GM18867 (cell line): ENCODE measurements at regions not wholly inside any gene's neighbourhood (a gene's known extent, or its start where the extent isn't known, plus 50 kb on each side); places are given as distances from the start of the nearest gene placed in this dataset.

Experiments
- ATAC-seq: cut with Tn5 transposase; IDR thresholded peaks from one replicate; pipeline ENCODE4 v1.9.1; 2021; ENCODE audit warnings: mild to moderate bottlenecking, moderate library complexity; ENCODE audit not compliant: unreplicated experiment

DNA sequence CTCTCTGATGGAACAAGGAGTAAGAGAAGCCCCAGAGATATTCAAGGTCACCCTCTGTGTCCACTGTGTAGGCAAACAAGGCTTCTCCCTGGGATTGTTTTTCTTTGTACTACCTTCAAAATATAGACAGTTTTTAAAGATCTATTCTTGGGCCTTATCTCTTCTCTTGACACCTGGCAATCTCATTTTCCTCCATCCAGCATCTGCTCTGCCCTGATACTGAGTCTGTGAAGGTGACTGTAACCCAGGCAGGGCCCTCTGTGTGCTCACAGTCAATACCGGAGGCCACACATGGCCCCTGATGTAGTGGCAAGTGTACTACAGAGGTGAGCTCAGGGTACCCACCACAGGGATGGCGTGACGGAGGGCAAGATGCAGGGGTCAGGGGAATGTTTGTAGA lies 221.1 kb downstream of the SNX10 start:
- ATAC-seq, result no peak

DNA sequence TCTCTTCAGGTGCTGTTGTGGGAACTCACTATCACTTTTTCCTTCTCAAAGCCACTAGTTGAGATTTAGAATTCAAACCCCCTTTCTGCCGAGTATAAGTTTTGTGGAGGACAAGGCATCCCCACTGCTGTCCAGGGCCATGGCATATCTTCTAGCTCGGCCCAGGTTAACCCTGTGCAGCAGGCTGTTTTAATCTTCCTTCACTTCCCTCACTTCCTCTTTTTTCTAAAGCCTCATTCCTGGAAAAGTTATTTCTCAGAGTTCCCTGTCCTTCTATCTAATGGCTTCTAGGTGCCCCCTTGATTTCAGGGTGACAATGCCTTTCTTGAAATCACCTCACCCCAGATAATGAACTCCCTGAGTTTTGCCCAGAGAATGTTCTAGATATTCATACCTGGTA lies 222.3 kb downstream of the SNX10 start:
- no peak for ATAC-seq

DNA sequence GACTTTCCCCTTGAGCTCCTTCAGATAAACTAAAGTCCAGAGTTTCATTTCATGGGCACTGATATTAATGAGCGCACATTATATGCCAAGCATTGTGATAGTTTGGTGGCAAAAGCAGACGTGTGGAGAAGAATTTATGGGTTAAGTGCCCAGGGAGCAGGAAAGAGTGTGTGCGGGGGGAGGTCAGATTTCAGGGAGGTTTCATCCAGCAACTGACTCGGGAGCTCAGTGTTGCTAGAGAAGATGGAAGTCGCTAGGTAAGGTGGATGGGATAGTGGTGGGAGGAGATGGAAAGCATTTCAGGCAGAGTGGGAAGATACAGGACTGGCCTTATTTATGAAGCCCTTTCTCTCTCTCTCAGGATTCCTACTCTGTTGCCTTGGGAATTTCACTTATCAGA lies 223.0 kb downstream of the SNX10 start:
- ATAC-seq, result no peak

DNA sequence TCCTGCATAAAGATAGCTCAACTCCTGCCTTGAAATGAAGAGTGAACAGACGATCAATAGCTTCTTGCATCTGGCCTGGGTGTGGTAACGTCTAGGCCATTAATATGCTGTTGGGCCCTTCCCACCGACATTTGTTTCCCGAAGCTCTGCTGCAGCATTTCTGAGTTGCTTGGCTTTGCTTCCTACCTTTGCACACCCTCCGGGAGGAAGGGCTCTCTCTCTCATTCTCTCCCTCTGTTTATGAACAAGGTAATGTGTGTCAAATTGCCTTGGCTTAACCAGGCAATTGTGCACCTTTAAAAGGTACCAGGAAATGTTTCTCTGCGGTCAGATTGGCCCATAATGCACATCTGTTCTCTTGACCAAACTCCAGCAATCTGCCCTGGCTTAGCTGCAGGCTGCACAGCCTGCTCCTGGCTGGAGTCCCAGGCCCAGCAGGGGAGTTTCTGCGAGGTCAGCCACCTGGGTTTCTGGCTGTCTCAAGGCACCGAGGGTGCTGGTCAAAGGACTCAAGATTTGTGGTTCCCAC lies 223.7 kb downstream of the SNX10 start:
- no peak for ATAC-seq

DNA sequence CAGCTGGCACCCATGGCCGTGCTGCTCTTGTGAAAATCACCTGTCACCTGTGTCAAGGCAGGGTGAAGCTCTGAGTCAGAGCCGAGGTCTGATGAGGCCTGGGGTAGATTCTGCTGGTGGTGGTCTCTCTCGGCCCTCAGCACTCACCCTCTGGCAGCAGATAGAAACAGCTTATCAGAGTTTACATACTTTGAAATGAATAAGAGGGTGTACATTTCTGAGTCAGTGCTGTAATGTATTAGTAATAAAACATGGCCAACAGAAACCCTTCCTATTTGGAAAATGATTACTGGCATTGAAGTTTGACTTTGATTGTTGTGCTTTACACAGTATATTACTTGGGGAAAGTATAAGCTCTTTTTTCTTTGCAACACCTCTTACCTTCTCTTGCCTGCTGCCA lies 228.8 kb downstream of the SNX10 start:
- ATAC-seq, result no peak

DNA sequence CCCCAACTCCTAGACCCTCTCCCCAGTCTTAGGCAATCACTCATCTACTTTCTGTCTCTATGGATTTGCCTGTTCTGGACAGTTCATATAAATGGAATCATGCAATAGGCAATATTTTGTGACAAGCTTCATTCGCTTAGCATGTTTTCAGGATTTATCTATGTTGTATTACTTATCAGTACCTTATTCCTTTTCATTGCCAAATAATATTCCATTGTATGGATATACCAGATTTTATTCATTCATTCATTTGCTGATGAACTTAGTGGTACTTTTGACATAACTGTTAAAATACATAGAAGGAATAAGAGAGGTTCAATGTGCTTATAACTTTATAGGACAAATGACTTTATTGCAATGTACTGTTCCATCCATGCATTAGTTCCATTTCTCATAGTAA lies 231.0 kb downstream of the SNX10 start:
- ATAC-seq, result no peak

DNA sequence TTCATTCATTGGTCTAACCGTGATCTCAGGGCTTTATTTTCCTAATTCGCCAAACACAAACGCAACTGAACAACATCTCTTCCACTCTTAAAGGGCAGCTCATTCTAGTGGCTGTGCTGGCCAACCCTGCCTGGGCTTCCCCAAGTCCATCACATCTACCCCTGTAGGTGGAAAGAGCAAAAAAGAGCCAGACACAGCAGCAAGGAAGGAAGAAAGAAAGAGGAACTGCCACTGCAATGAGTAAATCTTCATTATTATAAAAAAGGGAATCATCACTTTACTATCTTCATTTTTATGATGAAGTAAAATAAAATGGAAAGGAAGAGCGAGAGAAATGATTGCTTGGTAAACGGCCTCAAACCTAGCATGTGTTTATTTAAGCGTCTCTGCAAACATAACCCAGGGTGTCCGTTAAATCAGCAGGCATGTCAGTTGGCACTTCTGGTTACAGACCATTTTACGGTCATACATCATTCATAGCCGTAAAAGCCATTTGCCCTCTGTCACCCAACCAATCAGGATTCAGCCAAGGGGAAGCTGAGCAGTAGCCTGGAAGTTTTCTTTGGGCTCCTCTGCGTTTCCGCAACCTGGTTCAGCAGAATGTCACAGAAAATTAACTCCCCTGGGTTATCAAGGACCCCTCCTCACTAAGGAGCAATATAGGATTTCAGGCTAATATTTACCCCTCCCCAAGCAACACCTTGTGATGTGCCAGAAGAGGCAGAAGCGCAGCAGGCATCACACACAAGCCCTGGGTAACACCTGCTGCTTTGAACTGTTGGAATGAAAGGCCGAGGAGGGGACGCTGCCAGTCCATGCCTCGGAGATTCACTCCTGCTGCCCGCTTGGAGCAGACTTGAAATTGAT lies 234.0 kb downstream of the SNX10 start:
- no peak for ATAC-seq

GRCh38 chr7:26526265-26526587 lies 234.6 kb downstream of the SNX10 start:
- no peak for ATAC-seq

DNA sequence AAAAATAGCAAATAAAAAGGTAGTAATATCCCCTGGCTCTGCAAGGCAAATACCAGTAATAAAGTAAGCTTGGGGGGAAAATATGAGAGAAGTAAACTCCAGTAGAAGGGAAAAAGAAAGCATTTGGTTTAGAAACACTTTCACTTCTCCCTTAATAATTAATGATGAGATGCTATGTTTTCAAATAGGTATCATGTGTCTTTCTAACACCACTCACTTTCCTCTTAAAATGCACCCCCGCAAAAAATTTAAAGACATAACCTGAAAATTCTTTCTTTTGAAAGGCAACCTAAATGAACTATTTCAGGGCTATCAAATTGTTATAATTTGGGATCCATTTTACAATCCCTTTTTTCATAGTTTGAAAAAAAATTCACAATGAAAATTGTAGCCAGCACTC lies 240.3 kb downstream of the SNX10 start:
- no peak for ATAC-seq

- ATAC-seq, result no peak
These were observed 240.8 kb downstream of the SNX10 start for GRCh38 chr7:26532471-26532870.

- no peak for ATAC-seq
These were observed 241.6 kb downstream of the SNX10 start for GRCh38 chr7:26533217-26533616.

DNA sequence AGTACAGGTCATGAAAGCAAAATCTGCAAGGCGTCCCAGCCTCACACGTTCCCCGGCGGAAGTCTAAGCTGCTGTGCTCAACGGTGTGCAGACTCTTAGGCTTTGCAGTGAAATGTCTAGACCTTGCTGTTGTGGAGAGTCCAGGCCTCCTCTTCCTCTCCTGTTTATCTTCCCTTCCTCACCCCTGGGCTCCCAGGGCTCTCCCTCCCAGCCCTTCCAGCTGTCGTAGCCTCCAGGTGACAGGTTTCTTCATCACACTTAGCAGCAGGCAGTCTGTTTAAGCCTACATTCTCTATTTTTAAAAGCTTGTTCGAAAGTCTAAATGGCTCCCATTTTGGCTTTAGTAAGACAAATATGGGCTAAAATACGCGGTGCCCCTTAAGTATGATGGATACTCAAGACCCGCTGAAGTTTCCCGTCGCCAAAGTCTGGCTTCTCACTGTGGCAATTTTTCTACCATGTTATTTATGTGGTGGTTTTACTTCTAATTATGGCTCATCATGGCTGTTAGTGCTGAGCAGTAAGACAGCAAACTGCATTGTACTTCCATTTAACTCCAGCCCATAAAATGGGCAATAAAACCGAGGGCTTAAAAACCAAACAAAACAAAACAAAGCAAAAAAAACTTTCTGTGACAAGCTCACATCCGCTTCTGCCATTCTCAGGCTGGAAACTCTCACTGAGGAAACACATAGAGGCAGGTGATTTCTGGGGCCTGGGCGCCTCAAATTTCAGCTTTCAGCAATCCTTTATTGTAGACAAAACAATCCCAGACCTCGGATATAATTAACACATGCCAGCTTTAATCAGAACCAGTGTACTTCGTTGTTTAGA lies 243.2 kb downstream of the SNX10 start:
- ATAC-seq, result no peak

DNA sequence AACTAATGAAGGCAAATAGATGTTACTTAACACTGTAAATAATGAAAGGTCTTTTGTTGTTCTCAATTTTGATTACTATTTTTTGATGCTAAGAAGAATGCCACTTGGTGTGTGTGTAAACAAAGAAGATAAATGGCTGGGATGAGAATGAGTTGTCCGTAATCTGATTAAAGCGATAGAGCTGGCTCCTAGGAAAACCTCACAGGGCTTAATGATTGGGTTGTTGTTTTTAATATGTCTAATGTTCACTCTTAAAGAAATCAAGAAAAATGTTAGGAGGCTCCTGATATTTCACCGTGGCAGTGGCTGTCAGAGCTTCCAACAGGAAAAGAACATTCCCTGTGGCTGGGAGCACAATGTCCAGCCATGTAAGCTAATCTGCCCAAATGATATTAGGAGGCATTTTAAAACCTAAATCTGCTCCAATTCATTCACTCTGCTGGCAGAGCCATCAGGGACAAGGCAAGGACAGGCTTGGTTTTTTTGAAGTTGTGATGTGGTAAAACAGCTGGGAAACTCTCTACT lies 243.9 kb downstream of the SNX10 start:
- ATAC-seq, result no peak

GRCh38 chr7:26538216-26538615 lies 246.6 kb downstream of the SNX10 start:
- no peak for ATAC-seq

DNA sequence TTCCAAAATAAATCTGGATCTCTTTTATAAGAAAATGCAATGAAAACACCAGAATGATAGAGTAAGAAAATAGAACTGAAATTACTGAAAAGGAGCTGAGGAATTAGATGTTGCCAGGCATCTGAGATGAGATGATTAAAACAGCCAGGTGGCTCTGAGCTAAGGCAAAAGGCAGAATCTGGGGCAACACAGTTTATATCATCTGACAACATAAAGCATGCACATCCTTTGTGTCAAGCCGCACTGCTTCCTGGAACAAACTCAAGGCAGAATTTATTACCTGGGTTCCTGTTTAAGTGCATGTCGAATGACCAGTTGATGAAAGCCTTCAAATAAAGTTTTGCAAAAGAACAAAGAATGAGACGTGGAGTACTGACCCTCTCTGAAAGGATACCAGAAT lies 247.0 kb downstream of the SNX10 start:
- no peak for ATAC-seq

- ATAC-seq, result no peak
These were observed 251.7 kb downstream of the SNX10 start for GRCh38 chr7:26543340-26543739.

GRCh38 chr7:26543951-26544350 lies 252.3 kb downstream of the SNX10 start:
- no peak for ATAC-seq

DNA sequence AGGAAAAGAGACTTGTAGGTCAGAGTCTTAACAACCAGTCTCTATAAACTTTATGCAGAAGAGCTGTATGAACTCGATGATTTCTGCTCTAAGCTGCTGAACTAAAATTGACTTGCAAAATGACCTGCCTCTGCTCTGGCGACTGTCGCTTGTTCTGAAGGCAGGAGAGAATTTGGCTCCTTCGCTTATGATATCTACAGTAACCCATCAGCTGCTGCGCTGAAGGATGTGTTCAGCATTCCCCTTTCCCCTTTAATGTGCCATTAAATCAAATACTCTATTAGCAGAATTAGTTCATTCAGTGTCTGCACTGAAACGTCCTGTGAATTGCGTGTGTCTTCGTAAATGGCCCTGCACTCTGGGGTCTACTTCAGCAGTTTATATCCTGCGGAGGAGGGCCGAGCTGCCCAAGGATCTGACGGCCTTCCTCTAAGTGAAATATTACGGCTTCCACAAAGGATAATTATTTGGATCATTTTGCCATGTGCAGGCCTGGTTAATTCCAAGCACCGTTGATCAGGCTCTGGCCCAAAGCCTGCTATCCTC lies 254.9 kb downstream of the SNX10 start:
- ATAC-seq, result no peak

DNA sequence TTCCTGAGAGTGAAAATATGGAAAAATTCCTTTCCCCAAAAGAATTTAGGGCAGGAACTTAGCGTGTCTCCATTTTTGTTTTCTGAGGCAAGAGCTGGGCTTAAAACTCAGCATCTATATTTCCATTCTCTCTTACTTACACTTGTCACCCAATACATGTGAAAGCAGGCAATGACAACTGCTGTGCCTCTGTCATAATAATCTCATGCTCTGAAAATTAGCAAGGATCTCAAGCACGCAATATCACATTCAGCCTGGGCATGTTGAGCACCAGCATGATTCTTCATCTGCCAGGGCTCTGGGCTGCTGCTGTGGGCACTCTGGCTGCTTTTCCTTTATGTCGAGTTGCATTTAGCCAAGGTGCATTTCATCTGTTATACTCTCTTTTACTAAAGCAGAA lies 255.5 kb downstream of the SNX10 start:
- no peak for ATAC-seq

GRCh38 chr7:26549281-26549944 lies 257.8 kb downstream of the SNX10 start:
- no peak for ATAC-seq

- ATAC-seq, result no peak
These were observed 258.8 kb downstream of the SNX10 start for GRCh38 chr7:26550492-26550891.
